ENCODE measurements at regions not wholly inside any gene's neighbourhood (a gene's known extent, or its start where the extent isn't known, plus 50 kb on each side); places are given as distances from the start of the nearest gene placed in this dataset.

- TF ChIP-seq CTCF (IDR thresholded peaks at IDR 0.05; ENCODE audit: insufficient read depth, low read depth, low read length) (no peak), EZH2 (IDR thresholded peaks at IDR 0.05; ENCODE audit: insufficient read depth, low read length) (no peak)
Measured at GRCh38 chr13:111404746-111405145, 84.3 kb downstream of the TEX29 start.
